Head of caudate nucleus (tissue), 42 donors: ENCODE measurements at regions not wholly inside any gene's neighbourhood (a gene's known extent, or its start where the extent isn't known, plus 50 kb on each side); places are given as distances from the start of the nearest gene placed in this dataset.

ENCODE experiments used
- DNase-seq, 42 donors: peaks; one replicate each; pipeline versions ENCODE4 v3.0.0 to v3.0.0-alpha.2; 2020 to 2021; ENCODE audit warnings: mixed read lengths in 7 of 42
- intact Hi-C: fragments of 100-400 bp; cut with DNase I; formaldehyde crosslinking; loops from one replicate; pipeline ENCODE4 v1.15.0; 2022

DNA sequence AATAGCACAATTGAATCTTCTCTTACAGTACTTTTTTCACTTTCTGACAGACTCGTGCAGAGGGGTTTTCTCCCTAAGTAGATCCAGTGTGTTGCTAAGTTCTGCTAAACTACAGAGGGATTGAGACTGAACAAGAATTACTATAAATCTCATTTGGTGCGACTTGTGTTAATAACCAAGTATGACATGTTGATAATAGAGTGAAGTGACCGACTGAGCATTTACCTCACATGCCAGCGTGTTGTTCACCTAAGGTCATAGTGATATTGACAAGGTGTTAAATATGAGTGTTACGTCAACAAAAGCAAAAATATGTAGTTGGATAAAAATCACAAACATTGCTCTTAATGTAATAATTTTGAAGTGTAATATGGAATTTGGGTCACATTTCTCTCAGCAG lies 97.8 kb upstream of the PDE3A start:
- no peak for DNase-seq
- intact Hi-C loops, result no loop called here

DNA sequence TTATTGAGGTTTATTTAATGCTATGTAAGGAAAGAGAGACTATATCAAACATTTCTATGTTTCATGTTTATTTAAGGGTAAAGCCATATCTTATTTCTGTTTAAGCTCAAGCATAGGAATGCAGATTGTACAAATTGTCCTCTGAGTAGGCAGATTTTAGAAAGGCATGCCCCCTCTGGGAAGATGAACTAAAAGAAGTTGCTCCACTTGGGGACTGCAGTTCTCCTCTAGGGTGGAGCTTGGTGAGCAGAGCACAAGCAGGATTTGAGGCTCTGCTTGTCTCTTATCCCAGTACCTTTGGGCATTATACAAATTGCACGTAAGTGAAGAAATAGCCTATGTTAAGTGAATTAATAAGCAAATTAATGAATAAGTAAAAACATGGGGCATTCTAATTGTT lies 96.2 kb upstream of the PDE3A start:
- no peak for DNase-seq
- intact Hi-C loops, result no loop called here

DNA sequence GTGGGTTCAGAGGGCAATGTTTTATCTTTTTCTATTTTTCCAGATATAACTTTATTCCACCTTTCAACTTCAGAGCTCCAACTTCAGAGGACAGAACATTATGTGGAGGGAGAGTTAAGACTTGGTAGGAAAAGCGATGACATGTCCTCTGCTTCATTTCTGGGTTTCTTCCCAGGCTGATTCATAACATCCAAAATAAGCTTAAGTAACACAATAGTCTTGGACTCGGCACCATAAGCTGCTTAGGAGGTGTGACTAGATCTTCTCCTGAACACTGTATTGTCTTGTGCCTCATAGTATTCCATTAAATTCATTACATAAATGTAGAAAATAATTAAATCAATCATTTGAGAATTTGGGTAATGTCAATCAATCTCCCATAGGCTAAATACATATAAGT lies 95.5 kb upstream of the PDE3A start:
- intact Hi-C loops, result no loop called here
- no peak for DNase-seq

DNA sequence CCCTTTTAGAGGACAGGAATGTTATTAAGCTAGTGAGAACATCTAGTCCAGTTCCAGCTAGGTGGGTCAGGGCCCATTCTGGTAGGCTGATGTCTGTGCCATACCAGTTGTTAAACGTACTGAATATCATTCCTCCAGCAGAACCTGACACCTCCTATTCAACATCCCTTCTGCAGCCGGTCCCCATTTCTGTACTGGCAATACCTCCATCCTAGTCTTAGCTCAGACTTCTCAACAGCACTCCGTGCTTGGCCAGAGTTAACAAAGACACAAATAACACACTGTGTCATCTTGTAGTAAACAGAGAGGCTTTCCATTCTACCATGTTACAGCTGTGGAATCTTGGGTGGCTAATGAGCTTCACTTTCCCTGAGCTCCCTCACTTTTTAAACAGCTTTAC lies 94.3 kb upstream of the PDE3A start:
- intact Hi-C loops, result no loop called here
- DNase-seq, result no peak

DNA sequence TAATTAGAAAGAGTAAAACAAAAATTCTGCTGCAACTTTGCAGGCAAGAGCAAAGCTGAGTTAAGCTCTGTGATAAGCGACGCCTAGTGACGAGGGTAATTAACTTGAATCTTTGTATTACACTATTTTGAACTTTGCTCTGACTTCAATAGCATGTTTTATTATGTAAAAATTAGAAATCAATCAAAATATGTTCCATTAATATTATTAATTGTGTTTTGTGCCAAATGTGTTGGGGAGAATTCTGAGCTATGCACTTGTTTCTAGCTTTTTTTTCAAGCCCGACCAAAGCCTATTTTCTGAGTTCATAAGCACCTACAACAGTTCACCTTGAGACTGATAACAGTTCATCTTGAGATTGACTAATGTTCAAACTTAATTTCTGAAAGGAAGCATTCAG lies 90.1 kb upstream of the PDE3A start:
- no peak for DNase-seq
- intact Hi-C loops, result no loop called here

DNA sequence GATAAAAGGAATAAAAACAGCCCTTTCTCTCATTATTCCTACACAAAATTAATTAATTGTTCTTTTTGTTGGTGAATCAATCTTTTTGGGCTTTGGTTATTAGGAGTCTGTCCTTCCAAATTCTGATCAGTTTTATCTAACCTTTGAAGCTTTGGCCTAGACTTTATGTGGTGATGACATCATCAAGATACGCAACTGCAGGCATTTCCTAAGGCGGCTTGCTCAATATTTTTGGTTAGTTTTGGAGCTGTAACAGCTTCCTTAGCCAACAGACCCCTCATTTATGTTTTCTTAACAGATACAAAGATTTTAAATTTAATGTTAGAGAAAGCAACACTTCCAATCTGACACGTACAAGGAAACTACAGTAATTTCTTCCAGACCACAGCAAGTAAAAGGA lies 87.8 kb upstream of the PDE3A start:
- intact Hi-C loops, result no loop called here

DNA sequence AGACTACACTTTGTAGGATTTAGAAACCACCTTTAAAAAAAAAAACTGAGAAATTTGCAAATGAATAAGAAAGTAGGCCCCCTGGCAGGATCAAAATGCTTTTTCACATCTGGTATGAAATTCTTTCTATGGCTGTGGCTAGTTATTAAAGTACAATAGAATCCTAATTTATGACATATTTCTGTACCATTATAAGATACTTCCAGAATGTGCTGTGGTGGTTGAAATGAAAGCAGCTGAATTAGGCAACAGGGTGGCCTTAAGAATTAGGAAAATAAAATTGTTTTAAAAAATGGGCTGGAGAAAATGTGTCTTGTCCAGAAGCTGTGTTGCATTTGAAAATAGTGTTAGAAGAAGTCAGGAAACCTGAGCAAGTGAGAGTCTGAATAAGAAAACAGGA lies 85.9 kb upstream of the PDE3A start:
- DNase-seq, result no peak
- intact Hi-C loops, result no loop called here

More for the DNA sequence above, 87.8 kb upstream of the PDE3A start:
- DNase-seq, result no peak

DNA sequence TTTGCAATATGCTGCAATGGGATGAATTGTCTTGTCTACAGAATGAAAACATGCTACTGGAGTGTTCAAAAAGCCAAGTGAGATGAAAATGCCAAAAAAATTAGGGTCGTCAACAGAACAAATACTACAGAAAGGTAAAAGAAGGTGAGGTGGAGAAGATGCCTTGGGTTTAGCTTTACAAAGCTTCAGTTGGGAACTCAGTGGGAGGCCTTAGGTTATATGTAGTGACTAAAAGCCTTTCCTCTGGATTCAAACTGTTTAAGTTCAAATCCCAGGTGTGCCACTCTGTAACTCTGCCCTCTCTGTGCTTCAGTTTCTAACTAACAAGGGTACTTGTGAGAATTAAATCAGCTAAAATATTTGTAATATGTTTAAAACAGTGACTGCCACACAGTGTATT lies 84.9 kb upstream of the PDE3A start:
- intact Hi-C loops, result no loop called here
- no peak for DNase-seq

DNA sequence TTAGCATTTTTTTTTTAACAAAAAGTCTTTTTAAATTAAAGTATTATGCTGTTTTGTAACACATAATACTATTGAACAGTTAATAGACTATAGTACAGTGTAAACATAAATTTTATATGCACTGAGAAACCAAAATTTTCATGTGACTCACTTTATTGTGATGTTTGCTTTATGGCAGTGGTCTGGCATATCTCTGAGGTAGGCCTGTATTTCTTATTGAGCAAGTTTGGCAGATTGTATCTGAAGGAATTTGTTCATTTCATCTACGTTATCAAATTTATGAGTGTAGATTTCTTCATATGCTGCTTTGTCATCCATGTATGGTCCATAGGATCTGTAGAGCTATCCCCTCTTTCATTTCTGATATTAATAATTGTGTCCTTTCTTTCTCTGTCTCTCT lies 78.8 kb upstream of the PDE3A start:
- intact Hi-C loops, result no loop called here
- DNase-seq, result no peak

DNA sequence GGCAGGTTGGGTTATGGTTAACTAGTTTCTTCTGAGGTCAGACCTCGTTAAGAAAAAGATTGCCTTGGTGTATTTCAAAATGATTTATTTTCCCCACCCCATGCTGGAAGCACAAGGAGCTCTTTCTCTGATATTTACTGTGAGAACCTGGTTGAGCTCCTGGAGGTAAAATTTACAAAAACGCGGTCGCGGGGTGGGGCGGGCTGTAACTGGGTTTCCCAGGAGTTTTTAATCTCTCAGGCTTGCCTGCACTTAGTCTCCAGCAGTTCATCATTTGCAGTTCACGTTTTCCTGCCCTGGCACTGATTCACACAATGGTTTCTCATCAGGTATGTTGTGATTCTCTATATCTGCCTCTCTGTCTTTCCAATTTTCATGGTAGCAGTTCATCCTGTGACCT lies 67.9 kb upstream of the PDE3A start:
- intact Hi-C loops, result no loop called here
- no peak for DNase-seq

DNA sequence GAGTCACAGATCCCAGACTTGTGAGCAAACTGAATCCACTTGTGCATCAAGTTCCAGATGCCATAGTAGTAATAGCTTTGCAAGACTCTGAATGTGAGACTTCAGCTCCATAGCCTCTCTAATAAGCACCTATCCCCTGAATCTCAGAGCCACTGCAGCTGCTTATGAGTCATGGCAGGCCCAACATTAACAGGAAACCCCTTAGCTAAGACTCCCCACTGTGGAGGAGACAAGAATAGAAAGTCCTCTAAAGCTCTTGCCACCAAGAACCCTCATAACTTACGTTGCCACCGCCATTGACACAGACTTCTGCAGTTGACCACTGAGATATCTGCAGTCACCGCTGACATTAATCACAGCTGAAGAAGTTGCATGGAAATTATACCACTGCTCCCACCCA lies 62.9 kb upstream of the PDE3A start:
- intact Hi-C loops, result no loop called here
- DNase-seq, result no peak

DNA sequence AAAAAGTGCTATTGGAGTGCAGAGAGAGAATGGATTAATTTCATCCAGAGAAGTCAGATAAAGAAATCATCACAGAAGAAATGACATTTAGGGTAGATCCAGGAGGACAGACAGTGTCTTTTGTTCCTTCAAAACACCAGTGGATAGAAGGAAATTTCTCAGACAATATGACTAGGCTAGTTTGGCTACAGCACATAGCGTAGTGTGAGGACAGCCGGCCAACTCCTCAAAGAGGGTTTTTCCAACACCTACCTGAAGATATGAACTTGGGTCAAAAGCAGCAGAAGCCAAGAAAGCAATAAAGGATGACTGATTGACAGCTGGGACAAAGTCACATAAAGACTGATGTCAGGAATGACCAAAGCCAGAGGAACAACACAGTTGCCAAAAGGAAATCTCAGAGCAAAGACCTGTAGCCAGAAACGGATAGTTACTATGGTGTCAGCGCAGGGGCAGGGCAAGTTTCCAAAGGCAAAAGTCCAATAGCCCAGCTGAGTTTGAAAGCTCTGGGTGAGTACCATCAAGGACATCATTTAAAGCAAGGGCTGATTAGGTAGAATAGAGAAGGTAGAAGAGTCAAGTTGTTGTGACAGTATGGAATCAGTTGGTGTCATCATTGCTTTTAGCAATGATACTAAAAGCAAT lies 58.7 kb upstream of the PDE3A start:
- intact Hi-C loops, result no loop called here

DNA sequence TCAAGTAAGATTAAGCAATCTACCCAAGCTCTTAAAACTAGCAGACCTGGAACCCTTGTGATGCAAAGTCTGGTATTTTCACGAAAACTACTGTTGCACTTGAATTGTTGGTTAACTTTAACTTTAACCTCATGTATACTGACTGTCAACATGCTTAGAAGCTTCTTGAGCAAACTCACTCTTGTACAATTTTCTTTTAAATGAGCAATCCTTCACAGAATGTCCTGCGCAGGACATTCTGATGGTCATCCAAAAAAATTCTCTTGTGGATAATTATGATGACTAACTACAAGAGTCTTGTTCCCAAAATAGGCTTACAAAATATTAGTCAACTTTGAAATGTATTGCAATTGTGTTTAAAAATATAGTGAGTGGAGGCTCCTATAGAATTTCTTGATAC lies 54.0 kb upstream of the PDE3A start:
- DNase-seq, result no peak
- intact Hi-C loops, result no loop called here

More for the DNA sequence above, 58.7 kb upstream of the PDE3A start:
- DNase-seq, result no peak

DNA sequence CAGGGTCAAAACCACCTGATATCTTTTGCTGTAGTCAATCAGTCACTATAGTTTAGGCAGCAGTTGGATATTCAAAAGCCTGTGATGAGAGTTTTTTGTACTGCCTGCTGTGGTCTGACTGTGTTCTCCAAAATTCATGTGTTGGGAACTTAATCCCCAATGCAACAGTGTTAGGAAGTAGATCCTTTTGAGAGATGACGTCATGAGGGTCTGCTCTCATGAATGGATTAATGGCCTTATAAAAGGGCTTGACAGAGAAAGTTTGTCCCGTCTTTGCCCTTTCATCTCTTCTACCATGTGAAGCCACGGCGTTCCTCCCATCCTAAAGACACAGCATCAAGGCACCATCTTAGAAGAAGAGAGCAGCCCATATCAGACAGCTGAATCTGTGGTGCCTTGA lies 50.8 kb upstream of the PDE3A start:
- no peak for DNase-seq
- intact Hi-C loops, result no loop called here
